ENCODE measurements at regions not wholly inside any gene's neighbourhood (a gene's known extent, or its start where the extent isn't known, plus 50 kb on each side); places are given as distances from the start of the nearest gene placed in this dataset.

GRCh38 chr6:95515975-95516374 lies 61.4 kb upstream of the MANEA start:
- intact Hi-C loops (cut with micrococcal nuclease) (loop anchor here (5.0 to 10.0 kb wide), 2 partner anchors 1006 to 1409 kb away; partner anchors contain the start of genes KLHL32 and UFL1), in situ Hi-C loops (cut with MboI) (no loop called here)
- H3K9me3 ChIP-seq (replicated peaks; ENCODE audit: control insufficient read depth, insufficient read depth, low read depth, low read length), result no peaks in the 10 kb centered on the region
- no peaks in the 10 kb centered on the region for H4K20me1 ChIP-seq (replicated peaks; ENCODE audit: control insufficient read depth, insufficient read depth, low read length)
- no peaks in the 10 kb centered on the region for H3K27me3 ChIP-seq (ENCODE audit: control insufficient read depth in 2 of 2, insufficient read depth in 2 of 2, low read length in 2 of 2)
- no peak overlapping the region for H3K4me2 ChIP-seq (ENCODE audit: insufficient read depth, low read length)
- FAIRE-seq (no peak), ATAC-seq (no peak), DNase-seq (ENCODE audit: extremely low read depth in 1 of 4, low spot score in 3 of 4) (no peak)
- TF ChIP-seq LCOR (CRISPR knock-in tag; IDR thresholded peaks at IDR 0.05), result no peak
- peak; percentile 16; the same call in 1 of the 2 replicates for TF ChIP-seq CEBPB (tag; IDR thresholded peaks at IDR 0.05)
- H3K27ac ChIP-seq (ENCODE audit: extremely low read depth, low read depth, low read length), result no peak overlapping the region
- peaks cover 6% of the 10 kb centered on the region; the same call in 2 of the 3 replicates for H3K79me2 ChIP-seq (ENCODE audit: control insufficient read depth, insufficient read depth, low read length)
- no peak overlapping the region for H3K9ac ChIP-seq (ENCODE audit: insufficient read depth in 1 of 2, low read depth in 2 of 2, low read length in 2 of 2)
- no peaks in the 10 kb centered on the region for H3K9me1 ChIP-seq (ENCODE audit: control insufficient read depth, insufficient read depth, low read length)
- 20% methylated on average over 2 of the region's 2 CpGs for WGBS (ENCODE audit: insufficient coverage, low coverage, missing lambda C conversion rate)
- no TSS peak for BruUV-seq (replicated peaks)
- CTCF ChIA-PET (ENCODE audit: low intra/inter-chr PET ratio), result no interaction called here
- no peaks in the 10 kb centered on the region for H3K36me3 ChIP-seq (ENCODE audit: control insufficient read depth, insufficient read depth, low read length)
- POLR2A ChIA-PET, result no interaction called here
- no peak overlapping the region for H2AFZ ChIP-seq (ENCODE audit: low read depth, low read length)
- H3K4me1 ChIP-seq (replicated peaks in 1 of 2; ENCODE audit: control insufficient read depth in 2 of 2, insufficient read depth in 2 of 2, low read length in 2 of 2), result peaks cover 4 to 12% of the 10 kb centered on the region in 2 experiments; a peak in 4 of 5 replicates
- H3K4me3 ChIP-seq, result no peak overlapping the region

- FAIRE-seq (no peak), DNase-seq (ENCODE audit: extremely low read depth in 1 of 4, low spot score in 3 of 4) (peak in 1 of 4 experiments; percentile 28), ATAC-seq (no peak)
- Histone ChIP-seq H3K79me2 (ENCODE audit: control insufficient read depth, insufficient read depth, low read length) (peaks cover 6% of the 10 kb centered on the region; the same call in 2 of the 3 replicates), H3K9me3 (replicated peaks; ENCODE audit: control insufficient read depth, insufficient read depth, low read depth, low read length) (no peaks in the 10 kb centered on the region), H3K27me3 (ENCODE audit: control insufficient read depth in 2 of 2, insufficient read depth in 2 of 2, low read length in 2 of 2) (no peaks in the 10 kb centered on the region), H3K36me3 (ENCODE audit: control insufficient read depth, insufficient read depth, low read length) (no peaks in the 10 kb centered on the region), H3K27ac (ENCODE audit: extremely low read depth, low read depth, low read length) (no peak overlapping the region), H3K9ac (ENCODE audit: insufficient read depth in 1 of 2, low read depth in 2 of 2, low read length in 2 of 2) (no peak overlapping the region), H3K4me2 (ENCODE audit: insufficient read depth, low read length) (peak overlapping the region; percentile 28; the same call in 1 of the 2 replicates), H3K4me3 (no peak overlapping the region), H2AFZ (ENCODE audit: low read depth, low read length) (no peak overlapping the region), H3K9me1 (ENCODE audit: control insufficient read depth, insufficient read depth, low read length) (no peaks in the 10 kb centered on the region), H4K20me1 (replicated peaks; ENCODE audit: control insufficient read depth, insufficient read depth, low read length) (no peaks in the 10 kb centered on the region), H3K4me1 (replicated peaks in 1 of 2; ENCODE audit: control insufficient read depth in 2 of 2, insufficient read depth in 2 of 2, low read length in 2 of 2) (peaks cover 6 to 12% of the 10 kb centered on the region in 2 experiments; a peak in 4 of 5 replicates)
- POLR2A ChIA-PET, result no interaction called here
- in situ Hi-C loops (cut with MboI), result no loop called here
- TF ChIP-seq TFE3 (CRISPR knock-in tag; IDR thresholded peaks at IDR 0.05) (no peak), NFIC (IDR thresholded peaks at IDR 0.05) (no peak), RFX7 (CRISPR knock-in tag; IDR thresholded peaks at IDR 0.05) (no peak), ZNF717 (CRISPR knock-in tag; IDR thresholded peaks at IDR 0.05) (no peak), CREB3 (tag; conservative IDR thresholded peaks at IDR 0.05; ENCODE audit: low read depth) (no peak), ZNF778 (CRISPR knock-in tag; IDR thresholded peaks at IDR 0.05) (no peak), BRD4 (IDR thresholded peaks at IDR 0.05) (no peak), ZSCAN29 (IDR thresholded peaks at IDR 0.05) (no peak), ZEB2 (IDR thresholded peaks at IDR 0.05) (no peak)
- whole genome bisulfite sequencing (ENCODE audit: insufficient coverage, low coverage, missing lambda C conversion rate), result 11% methylated on average over 2 of the region's 2 CpGs
- intact Hi-C loops (cut with micrococcal nuclease), result loop anchor here (5.0 to 10.0 kb wide), 2 partner anchors 1005 to 1408 kb away; partner anchors contain the start of genes KLHL32 and UFL1
- CTCF ChIA-PET (ENCODE audit: low intra/inter-chr PET ratio), result no interaction called here
- BruUV-seq (replicated peaks), result no TSS peak
These were observed 60.3 kb upstream of the MANEA start for GRCh38 chr6:95517004-95517403.
